HEK293 (cell line): ENCODE measurements at regions not wholly inside any gene's neighbourhood (a gene's known extent, or its start where the extent isn't known, plus 50 kb on each side); places are given as distances from the start of the nearest gene placed in this dataset.

Experiments
- CTCF ChIA-PET: fragments of 350-600 bp; formaldehyde crosslinking; extraction: SDS; loops from one replicate; lab custom pipeline; 2021; ENCODE audit warnings: antibody characterized with exemption; lab: Yijun Ruan, JAX
- POLR2A ChIA-PET: fragments of 300-600 bp; formaldehyde crosslinking; extraction: SDS; loops from one replicate; lab custom pipeline; 2020; ENCODE audit warnings: antibody characterized with exemption, inconsistent platforms; lab: Yijun Ruan, JAX
- H3K27ac ChIP-seq: fragments of 200-500 bp; sonication (Bioruptor generic); 2 replicates; pipeline ENCODE4 v1.5.1; 2014; ENCODE audit warnings: low read depth, low read length, control low read depth, inconsistent platforms; ENCODE audit errors: extremely low read depth
- H3K36me3 ChIP-seq, 2 experiments: fragments of 200-500 bp in 1 of 2; sonication (Bioruptor generic) in 1 of 2; 1 replicate in 1 of 2; 2 replicates in 1 of 2; pipeline ENCODE4 v1.5.1; 2014 to 2017; ENCODE audit warnings: inconsistent platforms in 2 of 2, low read length in 2 of 2; ENCODE audit not compliant: control insufficient read depth in 2 of 2, insufficient read depth in 1 of 2
- H3K4me1 ChIP-seq: fragments of 200-500 bp; sonication (Bioruptor generic); 2 replicates; pipeline ENCODE4 v1.5.1; 2014; ENCODE audit warnings: mild to moderate bottlenecking, low read length, inconsistent platforms; ENCODE audit not compliant: control insufficient read depth, insufficient read depth
- H3K4me3 ChIP-seq: 2 replicates; pipeline ENCODE4 v1.5.1; 2011; ENCODE audit warnings: low read depth, mild to moderate bottlenecking, control low read depth, low read length, moderate library complexity
- H3K9me3 ChIP-seq: fragments of 200-500 bp; sonication (Bioruptor generic); 2 replicates; pipeline ENCODE4 v1.5.1; 2014; ENCODE audit warnings: low read depth, low read length, inconsistent platforms; ENCODE audit not compliant: control insufficient read depth, insufficient read depth
- GLI4 ChIP-seq: fragments of 450-650 bp; formaldehyde crosslinking; IDR thresholded peaks from 2 replicates; pipeline ENCODE4 v1.5.1; 2016; ENCODE audit warnings: missing biosample characterization, missing genetic modification characterization
- HOXA7 ChIP-seq: sonication (generic); formaldehyde crosslinking; IDR thresholded peaks from 2 replicates; pipeline ENCODE4 v1.8.1; 2022; ENCODE audit warnings: missing genetic modification reagents, borderline replicate concordance
- REPIN1 ChIP-seq: fragments of 450-650 bp; formaldehyde crosslinking; IDR thresholded peaks from 2 replicates; pipeline ENCODE4 v1.5.1; 2017; ENCODE audit warnings: missing biosample characterization, missing genetic modification characterization, low read depth
- TRIM28 ChIP-seq: IDR thresholded peaks from 2 replicates; pipeline ENCODE4 v1.6.1; 2011; ENCODE audit warnings: low read length, control low read depth, borderline replicate concordance
- ZNF121 ChIP-seq: fragments of 450-650 bp; formaldehyde crosslinking; IDR thresholded peaks from 2 replicates; pipeline ENCODE4 v1.5.1; 2016; ENCODE audit warnings: missing biosample characterization, missing genetic modification characterization
- ZNF146 ChIP-seq: fragments of 450-650 bp; formaldehyde crosslinking; IDR thresholded peaks from 2 replicates; pipeline ENCODE4 v1.5.1; 2016; ENCODE audit warnings: missing biosample characterization, missing genetic modification characterization
- ZNF19 ChIP-seq: fragments of 450-650 bp; formaldehyde crosslinking; IDR thresholded peaks from 2 replicates; pipeline ENCODE4; 2016; ENCODE audit warnings: missing biosample characterization, missing genetic modification characterization, low read depth
- ZNF211 ChIP-seq: fragments of 450-650 bp; formaldehyde crosslinking; IDR thresholded peaks from 2 replicates; pipeline ENCODE4 v1.5.1; 2016; ENCODE audit warnings: low read depth, missing biosample characterization, missing genetic modification characterization
- ZNF221 ChIP-seq: fragments of 450-650 bp; formaldehyde crosslinking; IDR thresholded peaks from 2 replicates; pipeline ENCODE4 v1.5.1; 2017; ENCODE audit warnings: missing biosample characterization, missing genetic modification characterization, borderline replicate concordance
- ZNF302 ChIP-seq: fragments of 450-650 bp; formaldehyde crosslinking; IDR thresholded peaks from 2 replicates; pipeline ENCODE4 v1.5.1; 2016; ENCODE audit warnings: missing biosample characterization, missing genetic modification characterization, low read depth
- ZNF311 ChIP-seq: fragments of 450-650 bp; formaldehyde crosslinking; IDR thresholded peaks from 2 replicates; pipeline ENCODE4 v1.5.1; 2017; ENCODE audit warnings: missing biosample characterization, missing genetic modification characterization, borderline replicate concordance
- ZNF324 ChIP-seq: fragments of 450-650 bp; formaldehyde crosslinking; IDR thresholded peaks from 2 replicates; pipeline ENCODE4 v1.5.1; 2016; ENCODE audit warnings: missing biosample characterization, missing genetic modification characterization
- ZNF366 ChIP-seq: fragments of 450-650 bp; formaldehyde crosslinking; conservative IDR thresholded peaks from 2 replicates; pipeline ENCODE4 v1.5.1; 2016; ENCODE audit warnings: missing biosample characterization, missing genetic modification characterization
- ZNF558 ChIP-seq: fragments of 450-650 bp; formaldehyde crosslinking; IDR thresholded peaks from 2 replicates; pipeline ENCODE4 v1.5.1; 2016; ENCODE audit warnings: missing biosample characterization, missing genetic modification characterization
- ZNF596 ChIP-seq: fragments of 450-650 bp; IDR thresholded peaks from 2 replicates; pipeline ENCODE4 v1.5.0; 2018; ENCODE audit warnings: missing biosample characterization, mild to moderate bottlenecking, missing genetic modification characterization, moderate library complexity
- ZNF707 ChIP-seq: fragments of 450-650 bp; formaldehyde crosslinking; IDR thresholded peaks from 2 replicates; pipeline ENCODE4 v1.5.1; 2016; ENCODE audit warnings: missing biosample characterization, missing genetic modification characterization
- ZNF776 ChIP-seq: fragments of 450-650 bp; formaldehyde crosslinking; IDR thresholded peaks from 2 replicates; pipeline ENCODE4 v1.5.0; 2017; ENCODE audit warnings: missing biosample characterization, missing genetic modification characterization, borderline replicate concordance
- TF ChIP-seq, protein P1 (sequence below): fragments of 450-650 bp; formaldehyde crosslinking; IDR thresholded peaks from 2 replicates; pipeline ENCODE4 v1.5.1; 2016; ENCODE audit warnings: missing biosample characterization, missing genetic modification characterization
- TF ChIP-seq, protein P2 (sequence below): fragments of 450-650 bp; formaldehyde crosslinking; IDR thresholded peaks from 2 replicates; pipeline ENCODE4 v1.5.1; 2016; ENCODE audit warnings: missing biosample characterization, missing genetic modification characterization
- TF ChIP-seq, protein P3 (sequence below): fragments of 450-650 bp; formaldehyde crosslinking; IDR thresholded peaks from 2 replicates; pipeline ENCODE4 v1.5.1; 2016; ENCODE audit warnings: missing biosample characterization, missing genetic modification characterization
- TF ChIP-seq, protein P4 (sequence below): fragments of 450-650 bp; IDR thresholded peaks from 2 replicates; pipeline ENCODE4 v1.5.1; 2018; ENCODE audit warnings: missing biosample characterization, missing genetic modification characterization
- TF ChIP-seq, protein P5 (sequence below): fragments of 450-650 bp; formaldehyde crosslinking; IDR thresholded peaks from 2 replicates; pipeline ENCODE4 v1.5.1; 2016; ENCODE audit warnings: missing biosample characterization, missing genetic modification characterization

DNA sequence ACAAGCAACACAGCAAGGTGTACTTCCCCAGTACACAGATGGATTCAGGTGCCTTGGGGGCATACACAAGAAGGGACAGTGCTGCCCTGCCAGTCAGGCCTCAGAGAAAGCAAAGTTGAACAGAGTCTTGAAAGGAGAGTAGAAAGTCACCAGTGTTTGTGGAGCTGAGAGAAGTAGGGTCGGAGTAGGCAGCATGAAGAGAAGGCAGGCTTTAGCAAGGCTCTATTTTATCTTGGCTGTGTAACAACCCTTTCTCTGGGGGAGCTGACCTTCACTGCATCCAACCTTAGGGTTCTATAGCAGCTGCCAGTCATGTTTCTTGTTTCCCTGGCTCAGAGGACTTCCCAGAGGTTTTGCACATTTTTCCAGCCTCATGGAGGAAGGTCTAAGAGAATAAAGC lies 77.4 kb upstream of the BLID start:
- H3K4me1 ChIP-seq = no peaks in the 10 kb centered on the region
- TF ChIP-seq TRIM28 = no peak
- H3K4me3 ChIP-seq = no peak overlapping the region
- CTCF ChIA-PET = interaction anchor here (1.0 to 2.9 kb wide), 3 partner anchors 9 to 537 kb away, joined by 4 to 11 read pairs (median 5); no protein-coding TSS in a partner anchor
- no peaks in the 10 kb centered on the region for H3K9me3 ChIP-seq
- H3K36me3 ChIP-seq = no peaks in the 10 kb centered on the region
- POLR2A ChIA-PET = no interaction called here
- H3K27ac ChIP-seq = no peak overlapping the region

DNA sequence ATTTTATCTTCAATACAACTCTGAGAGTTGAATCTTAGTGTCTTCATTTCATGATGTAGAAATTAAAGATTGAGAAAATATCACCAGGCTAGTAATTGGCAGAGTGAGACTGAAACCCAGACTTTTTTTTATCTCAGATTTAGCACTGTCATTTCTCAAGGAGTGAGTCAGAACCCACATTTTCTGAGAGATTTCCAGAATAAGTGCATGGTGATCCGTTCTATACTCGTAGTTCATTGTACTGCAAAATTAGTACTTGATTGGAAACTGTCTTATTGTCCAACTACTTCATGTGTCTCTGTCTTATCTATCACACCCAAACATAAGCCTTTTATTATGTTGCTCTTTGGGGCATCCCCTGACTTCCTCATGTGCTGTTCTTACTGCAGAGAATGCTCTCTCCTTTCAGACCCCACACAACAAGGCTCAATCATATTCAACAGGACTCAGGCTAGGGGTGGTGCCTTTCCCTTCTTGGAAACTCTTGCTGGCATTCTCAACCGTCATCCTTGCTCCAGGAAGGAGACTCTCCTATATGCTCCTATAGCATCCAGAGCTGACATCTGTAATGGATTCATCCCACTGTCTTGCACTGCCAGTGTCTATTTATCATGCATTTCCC lies 76.7 kb upstream of the BLID start:
- Histone ChIP-seq H3K4me3 (no peak overlapping the region), H3K36me3 (no peaks in the 10 kb centered on the region), H3K27ac (no peak overlapping the region), H3K9me3 (no peaks in the 10 kb centered on the region), H3K4me1 (no peaks in the 10 kb centered on the region)
- ChIA-PET CTCF (interaction anchor here (1.0 to 2.9 kb wide), 3 partner anchors 10 to 537 kb away, joined by 4 to 11 read pairs (median 5); no protein-coding TSS in a partner anchor), POLR2A (no interaction called here)
- no peak for TF ChIP-seq GLI4 (tag by site-specific recombination)
- TF ChIP-seq, protein P1, sequence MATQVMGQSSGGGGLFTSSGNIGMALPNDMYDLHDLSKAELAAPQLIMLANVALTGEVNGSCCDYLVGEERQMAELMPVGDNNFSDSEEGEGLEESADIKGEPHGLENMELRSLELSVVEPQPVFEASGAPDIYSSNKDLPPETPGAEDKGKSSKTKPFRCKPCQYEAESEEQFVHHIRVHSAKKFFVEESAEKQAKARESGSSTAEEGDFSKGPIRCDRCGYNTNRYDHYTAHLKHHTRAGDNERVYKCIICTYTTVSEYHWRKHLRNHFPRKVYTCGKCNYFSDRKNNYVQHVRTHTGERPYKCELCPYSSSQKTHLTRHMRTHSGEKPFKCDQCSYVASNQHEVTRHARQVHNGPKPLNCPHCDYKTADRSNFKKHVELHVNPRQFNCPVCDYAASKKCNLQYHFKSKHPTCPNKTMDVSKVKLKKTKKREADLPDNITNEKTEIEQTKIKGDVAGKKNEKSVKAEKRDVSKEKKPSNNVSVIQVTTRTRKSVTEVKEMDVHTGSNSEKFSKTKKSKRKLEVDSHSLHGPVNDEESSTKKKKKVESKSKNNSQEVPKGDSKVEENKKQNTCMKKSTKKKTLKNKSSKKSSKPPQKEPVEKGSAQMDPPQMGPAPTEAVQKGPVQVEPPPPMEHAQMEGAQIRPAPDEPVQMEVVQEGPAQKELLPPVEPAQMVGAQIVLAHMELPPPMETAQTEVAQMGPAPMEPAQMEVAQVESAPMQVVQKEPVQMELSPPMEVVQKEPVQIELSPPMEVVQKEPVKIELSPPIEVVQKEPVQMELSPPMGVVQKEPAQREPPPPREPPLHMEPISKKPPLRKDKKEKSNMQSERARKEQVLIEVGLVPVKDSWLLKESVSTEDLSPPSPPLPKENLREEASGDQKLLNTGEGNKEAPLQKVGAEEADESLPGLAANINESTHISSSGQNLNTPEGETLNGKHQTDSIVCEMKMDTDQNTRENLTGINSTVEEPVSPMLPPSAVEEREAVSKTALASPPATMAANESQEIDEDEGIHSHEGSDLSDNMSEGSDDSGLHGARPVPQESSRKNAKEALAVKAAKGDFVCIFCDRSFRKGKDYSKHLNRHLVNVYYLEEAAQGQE (tag by site-specific recombination) = no peak
- TF ChIP-seq ZNF776 (tag by site-specific recombination) = no peak
- TF ChIP-seq, protein P2, sequence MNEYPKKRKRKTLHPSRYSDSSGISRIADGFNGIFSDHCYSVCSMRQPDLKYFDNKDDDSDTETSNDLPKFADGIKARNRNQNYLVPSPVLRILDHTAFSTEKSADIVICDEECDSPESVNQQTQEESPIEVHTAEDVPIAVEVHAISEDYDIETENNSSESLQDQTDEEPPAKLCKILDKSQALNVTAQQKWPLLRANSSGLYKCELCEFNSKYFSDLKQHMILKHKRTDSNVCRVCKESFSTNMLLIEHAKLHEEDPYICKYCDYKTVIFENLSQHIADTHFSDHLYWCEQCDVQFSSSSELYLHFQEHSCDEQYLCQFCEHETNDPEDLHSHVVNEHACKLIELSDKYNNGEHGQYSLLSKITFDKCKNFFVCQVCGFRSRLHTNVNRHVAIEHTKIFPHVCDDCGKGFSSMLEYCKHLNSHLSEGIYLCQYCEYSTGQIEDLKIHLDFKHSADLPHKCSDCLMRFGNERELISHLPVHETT (tag by site-specific recombination) = no peak
- no peak for TF ChIP-seq ZNF146 (tag by site-specific recombination)
- TF ChIP-seq ZNF221 = no peak
- TF ChIP-seq, protein P3, sequence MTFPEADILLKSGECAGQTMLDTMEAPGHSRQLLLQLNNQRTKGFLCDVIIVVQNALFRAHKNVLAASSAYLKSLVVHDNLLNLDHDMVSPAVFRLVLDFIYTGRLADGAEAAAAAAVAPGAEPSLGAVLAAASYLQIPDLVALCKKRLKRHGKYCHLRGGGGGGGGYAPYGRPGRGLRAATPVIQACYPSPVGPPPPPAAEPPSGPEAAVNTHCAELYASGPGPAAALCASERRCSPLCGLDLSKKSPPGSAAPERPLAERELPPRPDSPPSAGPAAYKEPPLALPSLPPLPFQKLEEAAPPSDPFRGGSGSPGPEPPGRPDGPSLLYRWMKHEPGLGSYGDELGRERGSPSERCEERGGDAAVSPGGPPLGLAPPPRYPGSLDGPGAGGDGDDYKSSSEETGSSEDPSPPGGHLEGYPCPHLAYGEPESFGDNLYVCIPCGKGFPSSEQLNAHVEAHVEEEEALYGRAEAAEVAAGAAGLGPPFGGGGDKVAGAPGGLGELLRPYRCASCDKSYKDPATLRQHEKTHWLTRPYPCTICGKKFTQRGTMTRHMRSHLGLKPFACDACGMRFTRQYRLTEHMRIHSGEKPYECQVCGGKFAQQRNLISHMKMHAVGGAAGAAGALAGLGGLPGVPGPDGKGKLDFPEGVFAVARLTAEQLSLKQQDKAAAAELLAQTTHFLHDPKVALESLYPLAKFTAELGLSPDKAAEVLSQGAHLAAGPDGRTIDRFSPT (tag by site-specific recombination) = no peak
- TF ChIP-seq REPIN1 (tag by site-specific recombination) = no peak
- no peak for TF ChIP-seq ZNF324 (tag by site-specific recombination)
- no peak for TF ChIP-seq ZNF19 (tag by site-specific recombination)
- no peak for TF ChIP-seq ZNF558

DNA sequence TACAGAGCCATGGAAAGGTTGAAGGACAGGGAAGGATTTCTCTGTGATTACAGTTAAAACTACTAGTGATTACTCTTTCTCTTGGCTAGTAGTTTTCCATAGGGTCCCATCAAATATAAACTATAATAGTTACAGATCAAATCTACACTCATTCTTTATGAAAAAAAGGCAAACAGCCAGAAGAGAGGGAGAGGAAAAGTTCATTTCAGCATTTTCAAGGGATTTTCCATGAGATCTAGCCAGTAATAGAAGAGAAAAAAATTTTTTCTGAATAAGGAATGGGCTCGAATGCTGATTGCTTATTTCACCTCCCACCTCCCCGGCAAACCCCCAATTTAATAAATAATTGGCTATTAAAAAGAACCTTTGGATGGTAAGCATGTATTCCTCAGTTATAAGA lies 74.8 kb upstream of the BLID start:
- ChIA-PET CTCF (interaction anchor here (1.8 kb wide), 1 partner anchor 12 kb away, joined by 4 read pairs; no protein-coding TSS in a partner anchor), POLR2A (no interaction called here)
- Histone ChIP-seq H3K9me3 (no peaks in the 10 kb centered on the region), H3K27ac (no peak overlapping the region), H3K4me1 (no peaks in the 10 kb centered on the region), H3K36me3 (no peaks in the 10 kb centered on the region), H3K4me3 (no peak overlapping the region)
- TF ChIP-seq ZNF366 (tag by site-specific recombination) (no peak), ZNF121 (tag by site-specific recombination) (no peak), ZNF302 (tag by site-specific recombination) (no peak), ZNF311 (tag by site-specific recombination) (no peak), HOXA7 (CRISPR knock-in tag) (no peak), ZNF596 (tag by site-specific recombination) (no peak), ZNF707 (tag by site-specific recombination) (no peak), ZNF211 (tag by site-specific recombination) (no peak)
- TF ChIP-seq, protein P4, sequence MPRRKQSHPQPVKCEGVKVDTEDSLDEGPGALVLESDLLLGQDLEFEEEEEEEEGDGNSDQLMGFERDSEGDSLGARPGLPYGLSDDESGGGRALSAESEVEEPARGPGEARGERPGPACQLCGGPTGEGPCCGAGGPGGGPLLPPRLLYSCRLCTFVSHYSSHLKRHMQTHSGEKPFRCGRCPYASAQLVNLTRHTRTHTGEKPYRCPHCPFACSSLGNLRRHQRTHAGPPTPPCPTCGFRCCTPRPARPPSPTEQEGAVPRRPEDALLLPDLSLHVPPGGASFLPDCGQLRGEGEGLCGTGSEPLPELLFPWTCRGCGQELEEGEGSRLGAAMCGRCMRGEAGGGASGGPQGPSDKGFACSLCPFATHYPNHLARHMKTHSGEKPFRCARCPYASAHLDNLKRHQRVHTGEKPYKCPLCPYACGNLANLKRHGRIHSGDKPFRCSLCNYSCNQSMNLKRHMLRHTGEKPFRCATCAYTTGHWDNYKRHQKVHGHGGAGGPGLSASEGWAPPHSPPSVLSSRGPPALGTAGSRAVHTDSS (tag by site-specific recombination) = no peak
- TF ChIP-seq, protein P5, sequence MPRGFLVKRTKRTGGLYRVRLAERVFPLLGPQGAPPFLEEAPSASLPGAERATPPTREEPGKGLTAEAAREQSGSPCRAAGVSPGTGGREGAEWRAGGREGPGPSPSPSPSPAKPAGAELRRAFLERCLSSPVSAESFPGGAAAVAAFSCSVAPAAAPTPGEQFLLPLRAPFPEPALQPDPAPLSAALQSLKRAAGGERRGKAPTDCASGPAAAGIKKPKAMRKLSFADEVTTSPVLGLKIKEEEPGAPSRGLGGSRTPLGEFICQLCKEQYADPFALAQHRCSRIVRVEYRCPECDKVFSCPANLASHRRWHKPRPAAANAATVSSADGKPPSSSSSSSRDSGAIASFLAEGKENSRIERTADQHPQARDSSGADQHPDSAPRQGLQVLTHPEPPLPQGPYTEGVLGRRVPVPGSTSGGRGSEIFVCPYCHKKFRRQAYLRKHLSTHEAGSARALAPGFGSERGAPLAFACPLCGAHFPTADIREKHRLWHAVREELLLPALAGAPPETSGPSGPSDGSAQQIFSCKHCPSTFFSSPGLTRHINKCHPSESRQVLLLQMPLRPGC (tag by site-specific recombination) = no peak
